ENCODE measurements at regions not wholly inside any gene's neighbourhood (a gene's known extent, or its start where the extent isn't known, plus 50 kb on each side); places are given as distances from the start of the nearest gene placed in this dataset.

GRCh38 chr9:93822229-93822628, 132.9 kb downstream of the BARX1 start:
- TF ChIP-seq EZH2 (IDR thresholded peaks at IDR 0.05; ENCODE audit: insufficient read depth, poor library complexity, severe bottlenecking) (no peak), EZH2phosphoT487 (IDR thresholded peaks at IDR 0.05; ENCODE audit: insufficient read depth, low read depth) (no peak)

Data from GM23248 (cell line).